Naive thymus-derived CD8-positive, alpha-beta T cell (primary cell): ENCODE measurements at regions not wholly inside any gene's neighbourhood (a gene's known extent, or its start where the extent isn't known, plus 50 kb on each side); places are given as distances from the start of the nearest gene placed in this dataset.
A peak's percentile ranks its signal among the peaks of the same experiment; 100 is the strongest.
"Not testable (repeated sequence)": the region's sequence is repeated elsewhere in the genome, so short reads cannot be mapped to it uniquely, and the experiment has no call there.

Experiments used
- ATAC-seq, 2 donors: fragments of 150-1000 bp; cut with Tn5 transposase in 1 of 2; sonication (Bioruptor Pico), chemical (Tn5 transposase) in 1 of 2; 1 replicate in 1 of 2; 2 replicates in 1 of 2; pipeline ENCODE4 v1.10.0; 2021; ENCODE audit warnings: mild to moderate bottlenecking in 2 of 2, moderate library complexity in 2 of 2
- POLR2A ChIA-PET: fragments of 350-600 bp; sonication (Branson Sonifier 250); formaldehyde crosslinking; loops from one replicate; lab custom pipeline; 2021; ENCODE audit warnings: antibody characterized with exemption; lab: Charles Lee
- DNase-seq, 10 donors: peaks; one replicate each; pipeline versions ENCODE4 v3.0.0 to v3.0.0-alpha.2; 2020 to 2022
- H3K27ac Mint-ChIP-seq, 10 donors: one replicate each; pipeline ENCODE4 v1.8.0; 2020 to 2022; ENCODE audit warnings: mild to moderate bottlenecking in 10 of 10, mixed read lengths in 10 of 10, moderate library complexity in 4 of 10, inconsistent platforms in 1 of 10
- H3K27me3 Mint-ChIP-seq, 5 donors: one replicate each; pipeline ENCODE4 v1.8.0; 2021 to 2022; ENCODE audit warnings: mixed read lengths in 5 of 5
- H3K36me3 Mint-ChIP-seq, 3 donors: one replicate each; pipeline ENCODE4 v1.8.0; 2020 to 2022; ENCODE audit warnings: mixed read lengths in 3 of 3, mild to moderate bottlenecking in 2 of 3, inconsistent platforms in 1 of 3
- H3K4me1 Mint-ChIP-seq, 4 donors: one replicate each; pipeline ENCODE4 v1.8.0; 2021 to 2022; ENCODE audit warnings: mixed read lengths in 4 of 4
- H3K4me3 Mint-ChIP-seq, 10 donors: one replicate each; pipeline ENCODE4 v1.8.0; 2020 to 2022; ENCODE audit warnings: mild to moderate bottlenecking in 10 of 10, mixed read lengths in 10 of 10, moderate library complexity in 6 of 10, inconsistent platforms in 1 of 10
- H3K9me3 Mint-ChIP-seq, 9 donors: one replicate each; pipeline ENCODE4 v1.8.0; 2020 to 2022; ENCODE audit warnings: mixed read lengths in 9 of 9, mild to moderate bottlenecking in 3 of 9, inconsistent platforms in 1 of 9, moderate library complexity in 1 of 9

GRCh38 chr6:44024574-44025219 lies 102.6 kb downstream of the MRPL14 start:
- Mint-ChIP-seq H3K4me3 (no peak overlapping the region), H3K4me1 (no peaks in the 10 kb centered on the region), H3K27ac (no peak overlapping the region), H3K27me3 (peaks cover 2 to 19% (median 12%) of the 10 kb centered on the region in 5 donors), H3K36me3 (no peaks in the 10 kb centered on the region), H3K9me3 (no peaks in the 10 kb centered on the region)
- POLR2A ChIA-PET, result no interaction called here
- ATAC-seq (no peak), DNase-seq (no peak)

GRCh38 chr6:44023586-44024454 lies 103.4 kb downstream of the MRPL14 start:
- Mint-ChIP-seq H3K4me1 (no peaks in the 10 kb centered on the region), H3K4me3 (no peak overlapping the region), H3K27ac (no peak overlapping the region), H3K9me3 (no peaks in the 10 kb centered on the region), H3K27me3 (peaks cover 2 to 20% (median 11%) of the 10 kb centered on the region in 5 donors), H3K36me3 (no peaks in the 10 kb centered on the region)
- POLR2A ChIA-PET, result no interaction called here
- DNase-seq (no peak), ATAC-seq (no peak)

- DNase-seq (no peak), ATAC-seq (no peak)
- Mint-ChIP-seq H3K27me3 (peaks cover 2 to 20% (median 11%) of the 10 kb centered on the region in 5 donors), H3K36me3 (no peaks in the 10 kb centered on the region), H3K9me3 (peaks cover 0 to 2% (median 0%) of the 10 kb centered on the region in 9 donors), H3K4me3 (no peak overlapping the region), H3K4me1 (no peaks in the 10 kb centered on the region), H3K27ac (no peak overlapping the region)
- POLR2A ChIA-PET, result no interaction called here
These were observed 104.4 kb downstream of the MRPL14 start for GRCh38 chr6:44022671-44023352.

- H3K9me3 Mint-ChIP-seq, result peaks cover 0 to 2% (median 0%) of the 10 kb centered on the region in 9 donors
- no peak overlapping the region for H3K27ac Mint-ChIP-seq
- no peaks in the 10 kb centered on the region for H3K36me3 Mint-ChIP-seq
- H3K4me1 Mint-ChIP-seq, result no peaks in the 10 kb centered on the region
- ATAC-seq (no peak), DNase-seq (no peak)
- no peak overlapping the region for H3K4me3 Mint-ChIP-seq
- POLR2A ChIA-PET, result no interaction called here
- peaks cover 2 to 20% (median 11%) of the 10 kb centered on the region in 5 donors for H3K27me3 Mint-ChIP-seq
These were observed 105.0 kb downstream of the MRPL14 start for GRCh38 chr6:44022296-44022661.

- Mint-ChIP-seq H3K4me3 (no peak overlapping the region), H3K9me3 (peaks cover 0 to 2% (median 0%) of the 10 kb centered on the region in 9 donors), H3K36me3 (no peaks in the 10 kb centered on the region), H3K4me1 (no peaks in the 10 kb centered on the region), H3K27ac (no peak overlapping the region), H3K27me3 (peaks cover 2 to 20% (median 11%) of the 10 kb centered on the region in 5 donors)
- POLR2A ChIA-PET, result no interaction called here
- DNase-seq, result no peak
- ATAC-seq, result no peak
These were observed 105.5 kb downstream of the MRPL14 start for GRCh38 chr6:44021589-44022295.

GRCh38 chr6:44020664-44021425 lies 106.4 kb downstream of the MRPL14 start:
- Mint-ChIP-seq H3K36me3 (no peaks in the 10 kb centered on the region), H3K9me3 (peaks cover 0 to 2% (median 0%) of the 10 kb centered on the region in 9 donors), H3K4me1 (no peaks in the 10 kb centered on the region), H3K27me3 (peaks cover 2 to 20% (median 11%) of the 10 kb centered on the region in 5 donors), H3K4me3 (no peak overlapping the region), H3K27ac (peak overlapping the region in 1 of 10 donors; percentile 53)
- POLR2A ChIA-PET, result no interaction called here
- no peak for ATAC-seq
- no peak for DNase-seq

- Mint-ChIP-seq H3K36me3 (no peaks in the 10 kb centered on the region), H3K9me3 (peaks cover 0 to 2% (median 0%) of the 10 kb centered on the region in 9 donors), H3K27me3 (peaks cover 2 to 20% (median 11%) of the 10 kb centered on the region in 5 donors), H3K27ac (no peak overlapping the region), H3K4me3 (no peak overlapping the region), H3K4me1 (no peaks in the 10 kb centered on the region)
- POLR2A ChIA-PET, result no interaction called here
- no peak for ATAC-seq
- DNase-seq, result no peak
These were observed 107.1 kb downstream of the MRPL14 start for GRCh38 chr6:44020148-44020547.

GRCh38 chr6:44017307-44017706 lies 109.9 kb downstream of the MRPL14 start:
- DNase-seq, H3K4me3 Mint-ChIP-seq, POLR2A ChIA-PET, H3K36me3 Mint-ChIP-seq, H3K27ac Mint-ChIP-seq, H3K9me3 Mint-ChIP-seq, H3K4me1 Mint-ChIP-seq, ATAC-seq: not testable (repeated sequence)
- H3K27me3 Mint-ChIP-seq, result peaks cover 1 to 14% (median 6%) of the 10 kb centered on the region in 5 donors

GRCh38 chr6:44016131-44016870 lies 111.0 kb downstream of the MRPL14 start:
- Mint-ChIP-seq H3K27ac (no peak overlapping the region), H3K4me3 (no peak overlapping the region), H3K4me1 (peaks cover 0 to 2% (median 0%) of the 10 kb centered on the region in 4 donors), H3K27me3 (peaks cover 3 to 18% (median 6%) of the 10 kb centered on the region in 5 donors), H3K9me3 (peaks cover 0 to 2% (median 0%) of the 10 kb centered on the region in 9 donors), H3K36me3 (no peaks in the 10 kb centered on the region)
- ATAC-seq (no peak), DNase-seq (no peak)
- POLR2A ChIA-PET, result no interaction called here

- no peaks in the 10 kb centered on the region for H3K9me3 Mint-ChIP-seq
- H3K27me3 Mint-ChIP-seq, result peaks cover 6 to 11% (median 11%) of the 10 kb centered on the region in 5 donors
- H3K4me1 Mint-ChIP-seq, result peaks cover 0 to 2% (median 0%) of the 10 kb centered on the region in 4 donors
- no peak overlapping the region for H3K27ac Mint-ChIP-seq
- POLR2A ChIA-PET, result no interaction called here
- ATAC-seq (no peak), DNase-seq (no peak)
- H3K36me3 Mint-ChIP-seq, result no peaks in the 10 kb centered on the region
- no peak overlapping the region for H3K4me3 Mint-ChIP-seq
These were observed 115.2 kb downstream of the MRPL14 start for GRCh38 chr6:44012078-44012493.

- POLR2A ChIA-PET, result no interaction called here
- ATAC-seq, result no peak
- H3K9me3 Mint-ChIP-seq, result no peaks in the 10 kb centered on the region
- no peaks in the 10 kb centered on the region for H3K36me3 Mint-ChIP-seq
- peaks cover 0 to 2% (median 0%) of the 10 kb centered on the region in 4 donors for H3K4me1 Mint-ChIP-seq
- no peak for DNase-seq
- no peak overlapping the region for H3K27ac Mint-ChIP-seq
- H3K4me3 Mint-ChIP-seq, result no peak overlapping the region
- H3K27me3 Mint-ChIP-seq, result peaks cover 7 to 18% (median 14%) of the 10 kb centered on the region in 5 donors
These were observed 115.8 kb downstream of the MRPL14 start for GRCh38 chr6:44011350-44011920.
